ENCODE measurements at regions not wholly inside any gene's neighbourhood (a gene's known extent, or its start where the extent isn't known, plus 50 kb on each side); places are given as distances from the start of the nearest gene placed in this dataset.
"Not testable (repeated sequence)": the region's sequence is repeated elsewhere in the genome, so short reads cannot be mapped to it uniquely, and the experiment has no call there.

- no peaks in the 10 kb centered on the region for H3K9me3 ChIP-seq
- TF ChIP-seq CTCF (IDR thresholded peaks at IDR 0.05) = no peak
- no peaks in the 10 kb centered on the region for H3K27me3 ChIP-seq
- no peak overlapping the region for H3K4me3 ChIP-seq (ENCODE audit: low read depth in 1 of 2, low read length in 1 of 2)
- H3K4me1 ChIP-seq (ENCODE audit: control insufficient read depth in 1 of 2, insufficient read depth in 1 of 2, low read depth in 1 of 2, low read length in 1 of 2) = no peaks in the 10 kb centered on the region
- H3K27ac ChIP-seq = no peak overlapping the region
- no peaks in the 10 kb centered on the region for H3K36me3 ChIP-seq
Observed at GRCh38 chr7:152594801-152595200, 81.1 kb downstream of the XRCC2 start.

- no peaks in the 10 kb centered on the region for H3K36me3 ChIP-seq
- no peak for TF ChIP-seq CTCF (IDR thresholded peaks at IDR 0.05)
- H3K4me3 ChIP-seq (ENCODE audit: low read depth in 1 of 2, low read length in 1 of 2) = no peak overlapping the region
- H3K9me3 ChIP-seq = no peaks in the 10 kb centered on the region
- no peaks in the 10 kb centered on the region for H3K27me3 ChIP-seq
- H3K27ac ChIP-seq = no peak overlapping the region
- H3K4me1 ChIP-seq (ENCODE audit: control insufficient read depth in 1 of 2, insufficient read depth in 1 of 2, low read depth in 1 of 2, low read length in 1 of 2) = no peaks in the 10 kb centered on the region
Observed at GRCh38 chr7:152591976-152592375, 84.0 kb downstream of the XRCC2 start.

- no peaks in the 10 kb centered on the region for H3K4me1 ChIP-seq (ENCODE audit: control insufficient read depth in 1 of 2, insufficient read depth in 1 of 2, low read depth in 1 of 2, low read length in 1 of 2)
- no peak for TF ChIP-seq CTCF (IDR thresholded peaks at IDR 0.05)
- H3K9me3 ChIP-seq = no peaks in the 10 kb centered on the region
- H3K27me3 ChIP-seq = no peaks in the 10 kb centered on the region
- H3K4me3 ChIP-seq (ENCODE audit: low read depth in 1 of 2, low read length in 1 of 2) = no peak overlapping the region
- H3K27ac ChIP-seq = no peak overlapping the region
- H3K36me3 ChIP-seq = no peaks in the 10 kb centered on the region
Observed at GRCh38 chr7:152590481-152590880, 85.5 kb downstream of the XRCC2 start.

- H3K4me1 ChIP-seq (ENCODE audit: control insufficient read depth in 1 of 2, insufficient read depth in 1 of 2, low read depth in 1 of 2, low read length in 1 of 2); H3K9me3 ChIP-seq: not testable (repeated sequence)
Observed at GRCh38 chr7:152589821-152590220, 86.1 kb downstream of the XRCC2 start.

GRCh38 chr7:152588350-152588749 is 87.6 kb downstream of the XRCC2 start:
- Histone ChIP-seq H3K36me3 (no peaks in the 10 kb centered on the region), H3K27ac (no peak overlapping the region), H3K9me3 (no peaks in the 10 kb centered on the region), H3K4me1 (ENCODE audit: control insufficient read depth in 1 of 2, insufficient read depth in 1 of 2, low read depth in 1 of 2, low read length in 1 of 2) (no peaks in the 10 kb centered on the region), H3K4me3 (ENCODE audit: low read depth in 1 of 2, low read length in 1 of 2) (no peak overlapping the region), H3K27me3 (no peaks in the 10 kb centered on the region)
- no peak for TF ChIP-seq CTCF (IDR thresholded peaks at IDR 0.05)

More at GRCh38 chr7:152589821-152590220, 86.1 kb downstream of the XRCC2 start:
- not testable (repeated sequence) for H3K4me3 ChIP-seq (ENCODE audit: low read depth in 1 of 2, low read length in 1 of 2); H3K27ac ChIP-seq; H3K36me3 ChIP-seq; H3K27me3 ChIP-seq

GRCh38 chr7:152587366-152587765 is 88.6 kb downstream of the XRCC2 start:
- no peak for TF ChIP-seq CTCF (IDR thresholded peaks at IDR 0.05)
- Histone ChIP-seq H3K9me3 (no peaks in the 10 kb centered on the region), H3K27me3 (no peaks in the 10 kb centered on the region), H3K36me3 (no peaks in the 10 kb centered on the region), H3K4me3 (ENCODE audit: low read depth in 1 of 2, low read length in 1 of 2) (no peak overlapping the region), H3K27ac (no peak overlapping the region), H3K4me1 (ENCODE audit: control insufficient read depth in 1 of 2, insufficient read depth in 1 of 2, low read depth in 1 of 2, low read length in 1 of 2) (no peaks in the 10 kb centered on the region)

Measured in neutrophil (primary cell).